Neuronal stem cell (in vitro differentiated cells): ENCODE measurements at regions not wholly inside any gene's neighbourhood (a gene's known extent, or its start where the extent isn't known, plus 50 kb on each side); places are given as distances from the start of the nearest gene placed in this dataset.
"Not testable (repeated sequence)": the region's sequence is repeated elsewhere in the genome, so short reads cannot be mapped to it uniquely, and the experiment has no call there.

Experiments
- DNase-seq: peaks from one replicate; pipeline ENCODE4 v3.0.0-alpha.2; 2013; ENCODE audit warnings: low spot score
- H2AFZ ChIP-seq: one replicate; pipeline ENCODE4 v1.6.1; 2013; ENCODE audit warnings: mild to moderate bottlenecking, low read length, inconsistent platforms
- H2AK5ac ChIP-seq: 2 replicates; pipeline ENCODE4 v1.6.1; 2013; ENCODE audit warnings: low read depth, mild to moderate bottlenecking, inconsistent platforms, low read length, moderate library complexity, mixed read lengths
- H2BK120ac ChIP-seq: 2 replicates; pipeline ENCODE4 v1.6.1; 2013; ENCODE audit warnings: low read depth, mild to moderate bottlenecking, inconsistent platforms, low read length, moderate library complexity, mixed read lengths
- H2BK12ac ChIP-seq: one replicate; pipeline ENCODE4 v1.6.1; 2013; ENCODE audit warnings: low read length, inconsistent platforms
- H2BK15ac ChIP-seq: 2 replicates; pipeline ENCODE4 v1.6.1; 2013; ENCODE audit warnings: mild to moderate bottlenecking, low read length, inconsistent platforms, mixed read lengths
- H2BK5ac ChIP-seq: one replicate; pipeline ENCODE4 v1.6.1; 2013; ENCODE audit warnings: inconsistent platforms, mild to moderate bottlenecking, low read length, moderate library complexity
- H3K14ac ChIP-seq: one replicate; pipeline ENCODE4 v1.6.1; 2013; ENCODE audit warnings: low read length, inconsistent platforms
- H3K18ac ChIP-seq: 2 replicates; pipeline ENCODE4 v1.6.1; 2013; ENCODE audit warnings: low read length, inconsistent platforms
- H3K23ac ChIP-seq: 2 replicates; pipeline ENCODE4 v1.6.1; 2013; ENCODE audit warnings: low read depth, mild to moderate bottlenecking, mixed read lengths, low read length, inconsistent platforms; ENCODE audit not compliant: poor library complexity
- H3K27ac ChIP-seq: replicated peaks from 3 replicates; pipeline ENCODE4 v1.5.1; 2013; ENCODE audit warnings: low read length, inconsistent platforms
- H3K27me3 ChIP-seq, 3 experiments: 2 replicates each; pipeline ENCODE4 v1.6.1; 2013; ENCODE audit warnings: low read length in 3 of 3, mild to moderate bottlenecking in 2 of 3, inconsistent platforms in 1 of 3, low read depth in 1 of 3, mixed read lengths in 1 of 3, moderate library complexity in 1 of 3; ENCODE audit not compliant: control insufficient read depth in 3 of 3, insufficient read depth in 3 of 3
- H3K36me3 ChIP-seq, 2 donors: replicated peaks in 1 of 2; 2 replicates each; pipeline ENCODE4 v1.6.1; 2013; ENCODE audit warnings: low read length in 2 of 2; ENCODE audit not compliant: control insufficient read depth in 2 of 2, insufficient read depth in 2 of 2
- H3K4ac ChIP-seq: 2 replicates; pipeline ENCODE4 v1.6.1; 2013; ENCODE audit warnings: inconsistent platforms, mild to moderate bottlenecking, low read length, moderate library complexity
- H3K4me1 ChIP-seq, 2 donors: 1 replicate in 1 of 2; 2 replicates in 1 of 2; pipeline ENCODE4 v1.6.1; 2013; ENCODE audit warnings: low read length in 2 of 2, low read depth in 1 of 2; ENCODE audit not compliant: control insufficient read depth in 2 of 2, insufficient read depth in 1 of 2
- H3K4me2 ChIP-seq: one replicate; pipeline ENCODE4 v1.6.1; 2013; ENCODE audit warnings: mild to moderate bottlenecking, low read length, inconsistent platforms; ENCODE audit not compliant: insufficient read depth, poor library complexity, severe bottlenecking
- H3K4me3 ChIP-seq, 2 donors: 2 replicates each; pipeline ENCODE4 v1.5.1; 2013; ENCODE audit warnings: low read length in 2 of 2, mild to moderate bottlenecking in 2 of 2, inconsistent platforms in 1 of 2, moderate library complexity in 1 of 2
- H3K79me1 ChIP-seq: one replicate; pipeline ENCODE4 v1.6.1; 2013; ENCODE audit warnings: low read depth, mild to moderate bottlenecking, inconsistent platforms, low read length, moderate library complexity
- H3K9ac ChIP-seq: one replicate; pipeline ENCODE4 v1.6.1; 2013; ENCODE audit warnings: mild to moderate bottlenecking, low read depth, low read length, inconsistent platforms; ENCODE audit not compliant: poor library complexity
- H3K9me3 ChIP-seq, 2 donors: replicated peaks in 1 of 2; 2 replicates each; pipeline versions ENCODE3 to v1.6.1; 2013; ENCODE audit warnings: low read length in 2 of 2, mild to moderate bottlenecking in 2 of 2, inconsistent platforms in 1 of 2, low read depth in 1 of 2, mixed read lengths in 1 of 2, moderate library complexity in 1 of 2; ENCODE audit not compliant: control insufficient read depth in 2 of 2, insufficient read depth in 1 of 2
- H4K8ac ChIP-seq: one replicate; pipeline ENCODE4 v1.6.1; 2013; ENCODE audit warnings: low read depth, mild to moderate bottlenecking, inconsistent platforms, low read length, moderate library complexity
- H4K91ac ChIP-seq: one replicate; pipeline ENCODE4 v1.6.1; 2013; ENCODE audit warnings: low read length, low read depth, mild to moderate bottlenecking, inconsistent platforms; ENCODE audit not compliant: poor library complexity
- WGBS, 2 donors: extraction: QIAGEN DNeasy Blood & Tissue Kit; methylation state at CpG; one replicate each; pipeline ENCODE4 v1.1.7; 2013; ENCODE audit warnings: missing lambda C conversion rate in 2 of 2, mixed read lengths in 1 of 2; ENCODE audit not compliant: insufficient read length in 2 of 2, insufficient replicate concordance in 1 of 2; ENCODE audit errors: extremely low coverage in 2 of 2; 5-methylcytosine and 5-hydroxymethylcytosine counted together

DNA sequence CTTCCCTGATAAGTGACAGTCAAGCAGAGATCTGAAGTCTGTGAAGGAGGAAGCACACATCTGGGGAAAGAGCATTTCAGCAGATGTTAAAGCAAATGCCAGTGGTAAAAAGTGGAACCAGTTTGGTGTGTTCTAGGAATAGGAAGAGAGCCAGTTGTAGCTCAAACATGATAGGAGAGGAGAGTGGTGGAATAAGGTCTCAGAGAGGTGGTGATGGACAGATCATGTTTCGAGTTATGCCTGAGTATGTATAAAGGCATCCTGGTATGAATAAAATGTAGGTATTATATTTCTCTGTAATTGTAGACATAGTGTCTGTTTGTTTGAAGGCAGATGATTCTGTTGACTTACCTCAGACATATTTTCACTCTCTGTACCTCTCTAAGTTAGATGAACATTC, 89.1 kb downstream of the LARP7 start:
- Histone ChIP-seq H2BK15ac (no peak overlapping the region), H4K8ac (no peak overlapping the region), H3K4me2 (no peak overlapping the region), H3K9me3 (no peaks in the 10 kb centered on the region), H2AK5ac (no peak overlapping the region), H3K4me1 (no peaks in the 10 kb centered on the region), H2AFZ (no peak overlapping the region), H2BK5ac (no peak overlapping the region), H3K4me3 (no peak overlapping the region), H3K4ac (no peak overlapping the region), H3K79me1 (no peaks in the 10 kb centered on the region), H2BK120ac (no peak overlapping the region), H4K91ac (no peak overlapping the region), H3K23ac (no peak overlapping the region), H3K18ac (no peak overlapping the region), H3K14ac (no peak overlapping the region), H3K36me3 (no peaks in the 10 kb centered on the region), H2BK12ac (no peak overlapping the region), H3K27me3 (no peaks in the 10 kb centered on the region), H3K27ac (no peak overlapping the region), H3K9ac (no peak overlapping the region)
- no CpG with 5 or more reads among the region's 1 CpG for WGBS, 2 donors
- no peak for DNase-seq

DNA sequence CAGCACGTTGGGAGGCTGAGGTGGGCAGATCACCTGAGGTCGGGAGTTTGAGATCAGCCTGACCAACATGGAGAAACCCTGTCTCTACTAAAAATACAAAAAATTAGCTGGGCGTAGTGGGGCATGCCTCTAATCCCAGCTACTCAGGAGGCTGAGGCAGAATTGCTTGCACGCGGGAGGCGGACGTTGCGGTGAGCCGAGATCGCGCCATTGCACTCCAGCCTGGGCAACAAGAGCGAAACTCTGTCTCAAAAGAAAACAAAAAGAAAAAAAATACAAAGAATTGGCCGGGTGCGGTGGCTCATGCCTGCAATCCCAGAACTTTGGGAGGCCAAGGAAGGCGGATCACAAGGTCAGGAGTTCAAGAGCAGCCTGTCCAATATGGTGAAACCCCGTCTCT, 90.8 kb downstream of the LARP7 start:
- H3K27ac ChIP-seq, result not testable (repeated sequence)
- no CpG with 5 or more reads among the region's 16 CpGs for WGBS, 2 donors

GRCh38 chr4:112731715-112732114, 94.8 kb downstream of the LARP7 start:
- H3K9me3 ChIP-seq, result no peaks in the 10 kb centered on the region
- no peaks in the 10 kb centered on the region for H3K36me3 ChIP-seq

More for the DNA sequence above, 90.8 kb downstream of the LARP7 start:
- not testable (repeated sequence) for DNase-seq, H3K9me3 ChIP-seq, H3K9ac ChIP-seq, H3K4me1 ChIP-seq, H3K14ac ChIP-seq, H2BK5ac ChIP-seq, H2BK12ac ChIP-seq, H3K79me1 ChIP-seq, H4K91ac ChIP-seq, H3K36me3 ChIP-seq, H3K4ac ChIP-seq, H2BK15ac ChIP-seq, H4K8ac ChIP-seq, H3K23ac ChIP-seq, H2BK120ac ChIP-seq, H2AK5ac ChIP-seq, H3K27me3 ChIP-seq, H3K4me2 ChIP-seq, H2AFZ ChIP-seq, H3K4me3 ChIP-seq, H3K18ac ChIP-seq

GRCh38 chr4:112732142-112732541, 95.2 kb downstream of the LARP7 start:
- no peaks in the 10 kb centered on the region for H3K79me1 ChIP-seq
- peaks cover 0 to 3% (median 0%) of the 10 kb centered on the region in 3 experiments for H3K27me3 ChIP-seq
- no peaks in the 10 kb centered on the region for H3K4me1 ChIP-seq
- H2BK5ac ChIP-seq, result no peak overlapping the region
- no peak overlapping the region for H2AFZ ChIP-seq
- H2BK12ac ChIP-seq, result no peak overlapping the region
- H4K91ac ChIP-seq, result no peak overlapping the region
- no peaks in the 10 kb centered on the region for H3K9me3 ChIP-seq
- no peak overlapping the region for H3K4me3 ChIP-seq
- no peak overlapping the region for H3K9ac ChIP-seq
- H3K4me2 ChIP-seq, result no peak overlapping the region
- H4K8ac ChIP-seq, result no peak overlapping the region
- H3K36me3 ChIP-seq, result no peaks in the 10 kb centered on the region
- H3K27ac ChIP-seq, result no peak overlapping the region
- no peak overlapping the region for H3K18ac ChIP-seq
- no peak overlapping the region for H3K14ac ChIP-seq
- no peak for DNase-seq
- no CpG with 5 or more reads among the region's 2 CpGs for WGBS, 2 donors
- H3K23ac ChIP-seq, result no peak overlapping the region
- no peak overlapping the region for H3K4ac ChIP-seq
- H2BK120ac ChIP-seq, result no peak overlapping the region
- no peak overlapping the region for H2BK15ac ChIP-seq
- H2AK5ac ChIP-seq, result no peak overlapping the region

More at GRCh38 chr4:112731715-112732114, 94.8 kb downstream of the LARP7 start:
- H2BK12ac ChIP-seq, result no peak overlapping the region
- H3K4me1 ChIP-seq, result no peaks in the 10 kb centered on the region
- no peak overlapping the region for H3K23ac ChIP-seq
- H3K79me1 ChIP-seq, result no peaks in the 10 kb centered on the region
- H2AK5ac ChIP-seq, result no peak overlapping the region
- no CpG with 5 or more reads among the region's 2 CpGs for WGBS, 2 donors
- peaks cover 0 to 3% (median 0%) of the 10 kb centered on the region in 3 experiments for H3K27me3 ChIP-seq
- H4K8ac ChIP-seq, result no peak overlapping the region
- H3K4ac ChIP-seq, result no peak overlapping the region
- no peak overlapping the region for H3K9ac ChIP-seq
- no peak overlapping the region for H4K91ac ChIP-seq
- no peak overlapping the region for H3K18ac ChIP-seq
- H2BK5ac ChIP-seq, result no peak overlapping the region
- no peak overlapping the region for H2BK120ac ChIP-seq
- H3K14ac ChIP-seq, result no peak overlapping the region
- no peak overlapping the region for H2AFZ ChIP-seq
- no peak overlapping the region for H3K4me2 ChIP-seq
- H2BK15ac ChIP-seq, result no peak overlapping the region
- H3K27ac ChIP-seq, result no peak overlapping the region
- DNase-seq, result no peak
- no peak overlapping the region for H3K4me3 ChIP-seq
